IMR-90 (cell line): ENCODE measurements at regions not wholly inside any gene's neighbourhood (a gene's known extent, or its start where the extent isn't known, plus 50 kb on each side); places are given as distances from the start of the nearest gene placed in this dataset.

Source experiments
- BHLHE40 ChIP-seq: fragments of 150-350 bp; IDR thresholded peaks from 2 replicates; pipeline ENCODE4 v1.6.1; 2016; ENCODE audit warnings: mild to moderate bottlenecking, low read depth, low read length
- NFE2L2 ChIP-seq: fragments of 150-350 bp; IDR thresholded peaks from 2 replicates; pipeline ENCODE4 v1.6.1; 2016; ENCODE audit warnings: low read depth, mild to moderate bottlenecking, low read length
- POLR2A ChIP-seq: IDR thresholded peaks from 2 replicates; pipeline ENCODE4 v1.6.1; 2012; ENCODE audit warnings: mild to moderate bottlenecking, low read depth, low read length
- RAD21 ChIP-seq: IDR thresholded peaks from 2 replicates; pipeline ENCODE4 v1.6.1; 2012; ENCODE audit warnings: low read length, improper control_type of control experiment

DNA sequence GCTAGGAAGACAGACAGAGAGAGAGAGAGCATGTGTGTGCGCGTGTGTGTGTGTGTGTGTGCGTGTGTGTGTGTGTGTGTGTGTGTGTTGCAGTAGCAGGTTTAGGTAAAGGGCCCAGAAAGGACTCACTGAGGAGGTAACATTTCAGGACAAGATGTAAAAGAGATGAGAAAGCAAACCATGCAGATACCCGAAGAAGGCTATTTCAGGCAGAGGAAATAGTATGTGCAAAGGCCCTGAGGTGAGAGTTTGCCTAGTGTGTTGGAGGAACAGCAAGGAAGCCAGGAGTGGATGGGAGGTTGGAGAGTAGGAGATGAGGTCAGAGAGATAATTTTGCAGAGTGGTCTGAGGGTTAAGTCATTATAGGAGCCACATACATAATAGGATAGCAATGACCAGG lies 754.3 kb upstream of the TBX3 start:
- TF ChIP-seq BHLHE40 (no peak), NFE2L2 (no peak), RAD21 (no peak), POLR2A (no peak)
